GM19438 (cell line): ENCODE measurements at regions not wholly inside any gene's neighbourhood (a gene's known extent, or its start where the extent isn't known, plus 50 kb on each side); places are given as distances from the start of the nearest gene placed in this dataset.

Source experiments
- ATAC-seq: cut with Tn5 transposase; IDR thresholded peaks from one replicate; pipeline ENCODE4 v1.9.1; 2021; ENCODE audit warnings: low read depth; ENCODE audit not compliant: unreplicated experiment

GRCh38 chr3:31403197-31403596 is 129.5 kb upstream of the STT3B start:
- no peak for ATAC-seq

- no peak for ATAC-seq
Observed at GRCh38 chr3:31404871-31405270, 127.9 kb upstream of the STT3B start.

- ATAC-seq = no peak
Observed at GRCh38 chr3:31405515-31405914, 127.2 kb upstream of the STT3B start.

- ATAC-seq = no peak
Observed at GRCh38 chr3:31406896-31407295, 125.8 kb upstream of the STT3B start.

- no peak for ATAC-seq
Observed at GRCh38 chr3:31407665-31408064, 125.1 kb upstream of the STT3B start.

GRCh38 chr3:31408720-31409119 is 124.0 kb upstream of the STT3B start:
- no peak for ATAC-seq

- ATAC-seq = no peak
Observed at GRCh38 chr3:31409389-31409788, 123.3 kb upstream of the STT3B start.

GRCh38 chr3:31409866-31410265 is 122.9 kb upstream of the STT3B start:
- no peak for ATAC-seq

- ATAC-seq = no peak
Observed at GRCh38 chr3:31410411-31410810, 122.3 kb upstream of the STT3B start.

- no peak for ATAC-seq
Observed at GRCh38 chr3:31412832-31413231, 119.9 kb upstream of the STT3B start.

GRCh38 chr3:31413515-31413914 is 119.2 kb upstream of the STT3B start:
- no peak for ATAC-seq

- ATAC-seq = no peak
Observed at GRCh38 chr3:31416980-31417379, 115.7 kb upstream of the STT3B start.

GRCh38 chr3:31417486-31417885 is 115.2 kb upstream of the STT3B start:
- ATAC-seq = no peak

GRCh38 chr3:31420311-31420710 is 112.4 kb upstream of the STT3B start:
- no peak for ATAC-seq

- ATAC-seq = no peak
Observed at GRCh38 chr3:31421314-31422048, 111.2 kb upstream of the STT3B start.

GRCh38 chr3:31422237-31422636 is 110.5 kb upstream of the STT3B start:
- no peak for ATAC-seq

- ATAC-seq = no peak
Observed at GRCh38 chr3:31423482-31423881, 109.2 kb upstream of the STT3B start.

GRCh38 chr3:31425401-31425800 is 107.3 kb upstream of the STT3B start:
- ATAC-seq = no peak

- no peak for ATAC-seq
Observed at GRCh38 chr3:31427623-31428022, 105.1 kb upstream of the STT3B start.

GRCh38 chr3:31431321-31431720 is 101.4 kb upstream of the STT3B start:
- no peak for ATAC-seq

GRCh38 chr3:31432897-31433678 is 99.6 kb upstream of the STT3B start:
- no peak for ATAC-seq

- ATAC-seq = no peak
Observed at GRCh38 chr3:31433679-31433992, 99.1 kb upstream of the STT3B start.
